Right forelimb (tissue), 1 donor: ENCODE measurements at regions not wholly inside any gene's neighbourhood (a gene's known extent, or its start where the extent isn't known, plus 50 kb on each side); places are given as distances from the start of the nearest gene placed in this dataset.

Source experiments
- DNase-seq: peaks from one replicate; pipeline ENCODE4 v3.0.0-alpha.2; 2018

- no peak for DNase-seq
These were observed 196.8 kb upstream of the LPP start for GRCh38 chr3:187957165-187957581.

GRCh38 chr3:187957582-187957981, 196.4 kb upstream of the LPP start:
- no peak for DNase-seq

GRCh38 chr3:187958432-187959003, 195.4 kb upstream of the LPP start:
- DNase-seq, result no peak

GRCh38 chr3:187960820-187961219, 193.1 kb upstream of the LPP start:
- no peak for DNase-seq

GRCh38 chr3:187961366-187961765, 192.6 kb upstream of the LPP start:
- no peak for DNase-seq

- no peak for DNase-seq
These were observed 190.8 kb upstream of the LPP start for GRCh38 chr3:187963003-187963676.

- no peak for DNase-seq
These were observed 190.1 kb upstream of the LPP start for GRCh38 chr3:187963677-187964385.

GRCh38 chr3:187964760-187965159, 189.2 kb upstream of the LPP start:
- no peak for DNase-seq

- no peak for DNase-seq
These were observed 187.9 kb upstream of the LPP start for GRCh38 chr3:187966096-187966495.

- DNase-seq, result no peak
These were observed 187.1 kb upstream of the LPP start for GRCh38 chr3:187966636-187967406.

GRCh38 chr3:187967993-187968392, 186.0 kb upstream of the LPP start:
- no peak for DNase-seq

GRCh38 chr3:187968883-187969580, 184.9 kb upstream of the LPP start:
- DNase-seq, result no peak

GRCh38 chr3:187969581-187969950, 184.4 kb upstream of the LPP start:
- DNase-seq, result no peak

- DNase-seq, result no peak
These were observed 183.9 kb upstream of the LPP start for GRCh38 chr3:187970106-187970505.

- DNase-seq, result no peak
These were observed 182.3 kb upstream of the LPP start for GRCh38 chr3:187971629-187972028.

- no peak for DNase-seq
These were observed 181.5 kb upstream of the LPP start for GRCh38 chr3:187972454-187972853.

GRCh38 chr3:187973977-187974870, 179.7 kb upstream of the LPP start:
- DNase-seq, result no peak

- no peak for DNase-seq
These were observed 179.1 kb upstream of the LPP start for GRCh38 chr3:187974871-187975271.

GRCh38 chr3:187975561-187976364, 178.2 kb upstream of the LPP start:
- DNase-seq, result no peak

- no peak for DNase-seq
These were observed 177.5 kb upstream of the LPP start for GRCh38 chr3:187976365-187976900.

GRCh38 chr3:187977659-187978058, 176.3 kb upstream of the LPP start:
- no peak for DNase-seq
